LHCN-M2 (cell line): ENCODE measurements at regions not wholly inside any gene's neighbourhood (a gene's known extent, or its start where the extent isn't known, plus 50 kb on each side); places are given as distances from the start of the nearest gene placed in this dataset.

Source experiments
- DNase-seq: peaks from one replicate; pipeline ENCODE4 v3.0.0-alpha.2; 2012; ENCODE audit warnings: low read depth

- no peak for DNase-seq
Measured at GRCh38 chr7:340979-341694, 51.2 kb downstream of the FOXL3 start.

- no peak for DNase-seq
Measured at GRCh38 chr7:341841-342638, 52.1 kb downstream of the FOXL3 start.

DNA sequence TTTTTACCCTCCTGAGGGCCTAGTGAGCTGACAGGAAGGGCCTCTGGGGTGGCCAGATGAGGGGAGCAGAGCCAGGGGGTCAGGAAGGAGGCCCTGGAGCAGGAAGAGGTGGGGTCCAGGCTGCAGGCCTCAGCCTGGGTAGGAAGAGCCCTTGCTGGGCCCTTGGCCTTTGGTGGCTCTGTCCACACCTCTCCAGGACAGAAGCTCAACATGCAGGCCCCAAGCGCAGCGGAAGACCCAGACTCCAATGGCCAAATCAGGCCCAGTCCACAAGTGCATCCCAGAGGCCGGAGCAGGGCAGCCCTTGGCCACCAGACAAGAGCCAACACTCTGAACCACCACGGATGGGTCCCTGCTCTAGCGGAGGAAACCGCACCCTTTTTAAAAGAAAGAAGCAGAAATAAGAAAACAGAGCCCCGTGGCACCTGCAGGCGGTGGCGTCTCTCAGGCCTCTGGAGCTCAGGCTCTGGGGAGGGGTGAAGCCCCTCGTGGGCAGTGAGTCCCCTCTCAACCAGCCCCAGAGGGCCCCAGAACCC lies 52.8 kb downstream of the FOXL3 start:
- DNase-seq = no peak

DNA sequence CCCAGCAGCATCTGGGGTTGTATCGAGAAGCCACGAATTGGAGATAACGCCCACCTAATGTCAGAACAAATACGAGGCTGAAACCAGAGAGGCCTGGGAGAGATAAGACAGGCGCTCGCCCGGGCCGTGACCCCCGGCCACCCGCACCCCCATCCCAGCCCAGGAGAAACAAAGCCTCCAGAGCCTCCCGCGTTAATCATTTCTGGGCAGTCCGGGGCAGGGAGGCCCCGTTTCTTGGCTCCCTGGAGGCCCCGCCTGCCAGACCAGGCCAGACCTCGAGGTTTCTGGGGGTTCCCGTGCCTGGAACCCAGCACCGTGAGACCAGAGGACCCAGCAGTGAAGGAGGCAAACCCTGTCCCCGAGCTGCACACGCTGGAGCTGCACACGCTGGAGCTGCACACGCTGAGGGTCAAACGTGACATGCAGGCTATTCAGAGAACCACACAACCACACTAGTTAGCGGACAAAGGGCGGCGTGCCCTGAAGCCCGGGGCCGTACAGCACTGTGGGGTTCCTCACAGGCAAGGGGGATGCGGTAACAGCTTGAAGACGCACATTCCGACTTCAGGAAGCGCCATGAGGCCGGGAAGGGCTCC lies 53.4 kb downstream of the FOXL3 start:
- no peak for DNase-seq

DNA sequence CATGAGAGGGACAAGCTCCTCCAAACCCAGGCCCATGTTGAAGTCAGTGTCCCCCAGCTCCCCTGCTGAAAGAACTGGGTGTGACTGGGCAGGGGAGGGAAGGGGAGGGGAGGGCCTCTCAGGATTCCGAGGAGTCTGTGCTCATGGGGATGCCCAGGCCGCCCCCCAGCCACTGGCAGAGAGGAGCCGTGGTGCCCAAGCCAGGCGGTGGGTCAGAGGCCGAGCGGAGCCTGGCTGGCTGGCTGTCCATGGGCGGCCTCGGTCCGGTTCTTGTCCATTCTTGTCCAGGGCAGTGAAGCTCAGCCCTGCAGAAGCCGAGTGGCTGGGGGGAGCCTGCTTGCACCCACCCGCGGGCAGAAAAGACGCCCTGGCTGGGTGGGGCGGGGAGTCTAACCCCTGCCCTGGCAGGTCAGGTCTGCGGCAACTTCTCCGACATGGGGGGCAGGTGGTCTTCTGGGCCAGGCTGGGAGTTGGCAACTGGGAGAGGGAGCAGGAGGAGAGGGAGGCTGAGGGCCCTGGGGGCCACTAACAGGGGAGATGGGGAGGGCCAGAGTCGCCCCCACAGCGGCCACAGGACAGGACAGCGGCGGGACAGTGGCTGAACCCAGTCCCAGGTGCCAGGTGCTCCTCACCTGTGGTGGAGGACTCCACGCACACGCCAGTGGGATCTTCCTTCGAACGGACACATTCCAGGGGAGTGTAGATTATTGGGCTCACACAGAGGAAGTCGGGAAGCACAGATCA lies 54.1 kb downstream of the FOXL3 start:
- no peak for DNase-seq

GRCh38 chr7:344608-344994 lies 54.6 kb downstream of the FOXL3 start:
- DNase-seq = no peak

- no peak for DNase-seq
Measured at GRCh38 chr7:346116-346898, 56.3 kb downstream of the FOXL3 start.

DNA sequence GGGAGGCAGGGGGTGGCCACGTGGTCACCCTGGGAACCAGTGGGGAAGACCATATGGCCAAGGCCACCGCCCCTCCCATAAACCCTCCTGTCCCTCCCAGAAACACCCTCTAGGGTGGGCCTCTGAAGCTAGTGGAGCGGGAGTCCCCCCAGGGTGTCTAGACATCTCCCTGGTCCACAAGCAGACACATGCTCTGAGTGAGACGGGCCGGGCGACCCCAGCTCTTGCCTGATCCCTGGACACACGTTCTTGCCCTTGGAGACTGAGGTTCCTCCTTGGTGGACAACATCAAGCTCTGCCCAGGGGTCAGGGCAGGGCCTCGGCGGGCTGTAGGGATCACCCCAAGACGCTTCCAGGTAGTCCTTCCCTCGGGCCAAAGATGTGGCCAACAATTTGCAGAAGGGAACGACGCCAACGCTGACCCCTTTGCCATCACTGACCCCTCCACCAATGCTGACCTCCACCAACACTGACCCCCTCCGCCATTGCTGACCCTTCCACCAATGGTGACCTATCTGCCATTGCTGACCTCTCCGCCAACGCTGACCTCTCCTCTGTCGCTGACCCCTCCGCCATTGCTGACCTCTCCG lies 57.1 kb downstream of the FOXL3 start:
- no peak for DNase-seq

DNA sequence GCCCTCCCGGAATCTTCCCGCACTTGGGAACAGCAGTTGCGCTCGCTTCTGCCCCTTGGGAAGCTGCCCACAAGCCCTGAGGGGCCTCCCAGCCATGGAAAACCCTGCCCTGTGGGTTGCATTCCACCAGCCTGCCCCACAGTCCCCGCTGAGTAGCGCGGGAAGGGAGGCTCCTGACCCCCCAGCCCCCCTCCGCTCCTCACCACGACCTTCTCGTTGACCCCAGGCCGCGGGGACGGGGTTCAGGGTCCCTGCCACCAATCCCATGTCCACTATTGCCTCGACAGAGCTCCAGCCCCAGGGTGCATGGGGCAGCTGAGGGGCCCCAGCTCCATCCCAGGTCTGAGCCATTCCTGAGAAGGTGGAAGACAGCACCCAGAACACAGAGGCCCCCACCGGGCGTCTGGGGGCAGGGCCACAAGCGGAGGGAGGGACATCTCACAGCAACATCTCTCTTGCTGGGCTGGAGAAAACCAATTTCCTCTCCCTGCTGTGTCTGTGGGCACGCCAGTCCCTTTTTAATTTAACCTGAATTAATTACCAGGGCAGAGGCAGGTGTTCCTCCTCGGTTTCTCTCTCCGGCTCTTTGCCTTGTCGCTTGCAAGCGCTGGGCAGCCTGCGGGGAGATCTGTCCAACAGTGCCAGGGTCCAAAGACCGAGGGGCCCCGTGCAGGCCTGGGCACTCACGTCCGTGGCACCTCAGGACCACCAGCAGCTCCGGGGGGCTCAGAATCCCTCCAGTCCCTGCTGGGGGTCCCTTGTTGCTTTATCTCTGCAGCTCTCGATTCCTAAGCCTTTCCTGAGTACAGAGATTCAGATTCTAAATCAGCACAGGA lies 57.9 kb downstream of the FOXL3 start:
- no peak for DNase-seq

GRCh38 chr7:348480-348844 lies 58.5 kb downstream of the FOXL3 start:
- no peak for DNase-seq

GRCh38 chr7:348962-349743 lies 59.2 kb downstream of the FOXL3 start:
- DNase-seq = no peak

GRCh38 chr7:351256-351655 lies 61.3 kb downstream of the FOXL3 start:
- DNase-seq = no peak

DNA sequence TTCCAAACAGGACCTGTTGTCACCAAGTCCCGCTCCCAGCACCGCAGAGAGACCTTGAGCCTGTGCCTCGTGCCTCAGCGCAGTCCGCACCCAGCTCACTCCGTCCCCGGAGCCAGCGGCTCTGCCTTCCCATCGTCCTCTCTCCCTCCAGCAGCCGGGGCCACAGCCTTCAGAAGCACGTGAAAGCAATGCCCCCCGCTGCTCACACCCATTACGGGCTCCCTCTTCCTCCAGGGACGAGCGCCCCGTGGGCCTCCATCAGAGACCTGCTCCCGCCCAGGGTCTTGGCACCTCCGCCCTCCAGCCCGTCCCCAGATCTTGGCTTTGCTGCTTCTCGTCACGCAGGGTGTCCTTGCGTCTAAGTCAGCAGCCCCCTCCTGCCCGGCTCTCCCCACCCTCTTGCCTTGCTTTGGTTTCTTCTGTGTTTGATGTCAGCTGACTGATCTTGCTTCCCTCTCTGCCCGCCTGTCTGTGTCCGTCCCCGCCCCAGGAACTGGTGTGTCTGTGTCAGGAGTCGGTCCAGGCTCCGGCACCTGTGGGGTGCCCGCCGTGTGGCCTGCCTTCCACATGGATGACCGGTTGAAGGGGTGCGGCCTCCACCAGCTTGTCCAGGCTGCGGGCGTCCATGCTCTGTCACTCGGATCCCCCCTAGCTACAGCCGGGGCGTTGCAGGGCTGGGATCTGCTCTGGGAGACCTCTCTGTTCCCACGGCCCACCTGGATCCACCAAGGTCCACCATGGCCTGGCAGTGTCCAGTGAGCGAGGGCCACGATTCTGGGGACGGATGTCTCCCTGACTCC lies 61.9 kb downstream of the FOXL3 start:
- DNase-seq = no peak

DNA sequence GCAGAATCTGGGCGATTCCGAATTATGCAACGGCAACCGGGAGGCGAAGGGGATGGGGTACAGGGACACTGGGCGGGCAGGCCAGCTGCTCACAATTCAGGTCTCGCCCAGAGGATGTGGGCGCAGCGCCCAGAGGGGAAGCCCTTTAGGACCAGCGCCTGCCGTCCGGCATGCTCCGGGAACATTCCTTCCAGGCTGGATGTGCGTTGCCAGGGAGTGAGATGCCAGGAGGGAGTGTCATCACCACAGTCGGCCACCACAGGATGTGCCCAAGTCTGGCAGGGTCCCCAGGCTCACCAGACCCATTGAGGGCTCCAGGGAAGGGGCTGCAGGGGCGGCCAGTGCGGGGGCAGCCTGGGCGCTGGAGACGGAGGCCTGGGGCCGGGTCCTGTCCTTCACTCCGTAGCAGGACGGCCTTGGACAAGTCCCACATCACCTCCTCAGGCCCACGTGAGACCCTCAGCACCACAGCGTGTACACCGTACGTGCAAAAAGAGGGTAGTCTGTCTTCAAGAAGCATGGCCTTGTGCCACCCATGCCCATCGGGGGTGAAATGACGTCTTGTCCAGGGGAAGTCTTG lies 63.9 kb downstream of the FOXL3 start:
- peak; percentile 96 for DNase-seq

GRCh38 chr7:354597-355470 lies 64.9 kb downstream of the FOXL3 start:
- no peak for DNase-seq

DNA sequence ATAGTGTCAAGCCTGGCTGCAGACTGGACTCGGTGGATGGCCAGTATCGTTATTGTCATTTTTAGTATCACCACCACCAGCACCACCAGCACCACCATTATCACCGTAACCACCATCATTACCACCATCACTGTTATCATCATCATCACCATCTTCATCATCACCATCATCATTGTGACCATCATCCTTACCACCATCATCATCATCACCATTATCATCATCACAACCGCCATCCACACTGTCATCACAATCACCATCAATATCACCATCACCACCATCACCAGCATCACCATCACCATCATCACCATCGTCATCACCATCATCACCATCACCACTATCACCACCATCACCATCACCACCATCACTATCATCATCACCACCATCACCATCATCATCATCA lies 65.6 kb downstream of the FOXL3 start:
- no peak for DNase-seq

- DNase-seq = no peak
Measured at GRCh38 chr7:356087-356486, 66.1 kb downstream of the FOXL3 start.
